Peyer's patch (tissue), 4 donors: ENCODE measurements at regions not wholly inside any gene's neighbourhood (a gene's known extent, or its start where the extent isn't known, plus 50 kb on each side); places are given as distances from the start of the nearest gene placed in this dataset.

ENCODE experiments used
- CTCF ChIP-seq, 6 experiments: fragments of 450-650 bp in 4 of 6; fragments of 200-600 bp in 2 of 6; sonication (generic) in 1 of 6; IDR thresholded peaks; one replicate each; pipeline ENCODE4 v1.5.1; 2017 to 2019; ENCODE audit warnings: antibody characterized with exemption in 6 of 6, mild to moderate bottlenecking in 3 of 6, moderate library complexity in 1 of 6
- POLR2A ChIP-seq, 2 donors: fragments of 450-650 bp; IDR thresholded peaks; one replicate each; pipeline ENCODE4 v1.5.1; 2017; ENCODE audit warnings: antibody characterized with exemption in 2 of 2, mild to moderate bottlenecking in 2 of 2, moderate library complexity in 2 of 2

GRCh38 chr15:29344474-29344873 is 74.9 kb upstream of the NSMCE3 start:
- TF ChIP-seq CTCF (IDR thresholded peaks at IDR 0.05) (no peak), POLR2A (IDR thresholded peaks at IDR 0.05) (no peak)
